ENCODE measurements at regions not wholly inside any gene's neighbourhood (a gene's known extent, or its start where the extent isn't known, plus 50 kb on each side); places are given as distances from the start of the nearest gene placed in this dataset.

DNA sequence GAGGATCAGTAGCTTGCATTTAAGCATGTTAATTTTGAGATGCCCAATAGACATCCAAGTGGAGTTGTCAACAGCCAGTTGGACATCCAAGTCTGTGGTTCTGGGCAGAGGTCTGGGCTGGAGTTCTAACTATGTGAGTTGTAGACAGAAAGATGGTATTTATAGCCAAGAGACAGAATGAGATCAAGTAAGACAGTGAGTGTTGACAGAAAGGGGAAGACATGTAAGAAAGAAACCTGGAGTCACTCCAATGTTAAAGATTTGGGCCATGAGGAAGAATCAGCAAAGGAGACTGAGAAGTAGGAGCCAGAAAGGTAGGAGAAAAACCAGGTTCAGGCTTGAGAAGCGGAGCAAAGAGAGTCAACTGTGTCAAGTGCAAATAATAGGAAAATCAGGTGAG lies 95.5 kb upstream of the PUM3 start:
- intact Hi-C loops (cut with DNase I): no loop called here
- DNase-seq (ENCODE audit: missing footprints): no peak
- no peak for ATAC-seq

DNA sequence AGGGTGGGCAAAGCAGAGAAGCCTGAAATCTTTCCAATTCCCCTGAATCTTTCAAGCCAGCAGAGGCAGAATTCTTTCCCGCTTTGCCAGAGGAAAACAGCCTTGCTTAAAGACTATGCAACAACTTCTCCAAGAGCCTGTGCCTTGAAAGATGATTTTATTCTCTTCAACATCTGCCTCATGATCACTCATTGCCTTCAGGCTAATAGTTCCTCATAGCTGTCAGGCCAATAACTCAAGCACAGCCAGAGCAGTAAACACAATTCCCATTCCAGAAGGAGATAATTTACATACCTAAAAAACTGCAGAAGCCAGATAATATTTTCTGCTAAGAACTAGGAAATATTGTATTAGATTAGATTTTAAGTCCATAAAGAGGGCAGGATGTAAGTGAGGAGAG lies 92.3 kb upstream of the PUM3 start:
- intact Hi-C loops (cut with DNase I): no loop called here
- DNase-seq (ENCODE audit: missing footprints) (no peak), ATAC-seq (no peak)

DNA sequence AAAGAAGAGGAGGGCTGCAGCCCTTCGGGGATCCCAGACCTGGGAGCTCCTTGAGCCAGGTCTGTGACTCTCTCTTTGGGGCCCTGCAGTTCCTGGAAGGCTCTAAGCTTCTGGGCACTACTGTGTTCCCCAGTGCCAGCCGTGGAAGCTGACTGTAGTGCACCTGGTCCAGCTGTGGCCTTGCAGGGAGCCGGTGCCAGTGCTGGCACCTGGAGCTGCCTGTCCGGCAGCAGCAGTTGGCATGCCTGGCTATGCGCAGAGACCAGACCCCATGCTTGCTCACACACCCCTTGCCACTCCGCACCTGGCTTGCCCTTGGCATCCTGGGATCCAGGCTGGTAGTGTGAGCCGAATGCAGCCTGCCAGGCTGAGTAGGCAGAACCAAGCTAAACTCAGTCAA lies 91.0 kb upstream of the PUM3 start:
- intact Hi-C loops (cut with DNase I): no loop called here
- no peak for ATAC-seq
- DNase-seq (ENCODE audit: missing footprints): no peak

DNA sequence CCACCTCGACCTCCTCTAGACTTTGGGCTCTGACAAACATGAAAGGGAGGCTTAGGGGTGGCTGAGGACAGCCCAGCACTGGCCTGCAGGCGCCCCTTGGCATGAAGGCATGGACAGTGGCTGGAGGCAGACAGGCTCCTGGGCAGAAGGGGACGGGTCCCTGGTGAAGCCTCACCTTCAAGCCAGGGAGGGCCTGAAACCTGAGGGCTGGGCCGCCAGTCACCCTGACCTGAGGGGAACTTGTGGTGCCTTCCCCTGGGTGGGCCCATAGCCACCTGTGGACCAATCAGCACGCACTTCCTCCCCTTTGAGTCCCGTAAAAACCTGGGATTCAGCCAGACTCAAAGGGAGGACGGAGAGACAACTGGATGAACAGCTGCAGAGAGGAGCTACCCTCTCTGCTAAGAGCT lies 90.4 kb upstream of the PUM3 start:
- no peak for DNase-seq (ENCODE audit: missing footprints)
- ATAC-seq: no peak
- intact Hi-C loops (cut with DNase I): no loop called here

DNA sequence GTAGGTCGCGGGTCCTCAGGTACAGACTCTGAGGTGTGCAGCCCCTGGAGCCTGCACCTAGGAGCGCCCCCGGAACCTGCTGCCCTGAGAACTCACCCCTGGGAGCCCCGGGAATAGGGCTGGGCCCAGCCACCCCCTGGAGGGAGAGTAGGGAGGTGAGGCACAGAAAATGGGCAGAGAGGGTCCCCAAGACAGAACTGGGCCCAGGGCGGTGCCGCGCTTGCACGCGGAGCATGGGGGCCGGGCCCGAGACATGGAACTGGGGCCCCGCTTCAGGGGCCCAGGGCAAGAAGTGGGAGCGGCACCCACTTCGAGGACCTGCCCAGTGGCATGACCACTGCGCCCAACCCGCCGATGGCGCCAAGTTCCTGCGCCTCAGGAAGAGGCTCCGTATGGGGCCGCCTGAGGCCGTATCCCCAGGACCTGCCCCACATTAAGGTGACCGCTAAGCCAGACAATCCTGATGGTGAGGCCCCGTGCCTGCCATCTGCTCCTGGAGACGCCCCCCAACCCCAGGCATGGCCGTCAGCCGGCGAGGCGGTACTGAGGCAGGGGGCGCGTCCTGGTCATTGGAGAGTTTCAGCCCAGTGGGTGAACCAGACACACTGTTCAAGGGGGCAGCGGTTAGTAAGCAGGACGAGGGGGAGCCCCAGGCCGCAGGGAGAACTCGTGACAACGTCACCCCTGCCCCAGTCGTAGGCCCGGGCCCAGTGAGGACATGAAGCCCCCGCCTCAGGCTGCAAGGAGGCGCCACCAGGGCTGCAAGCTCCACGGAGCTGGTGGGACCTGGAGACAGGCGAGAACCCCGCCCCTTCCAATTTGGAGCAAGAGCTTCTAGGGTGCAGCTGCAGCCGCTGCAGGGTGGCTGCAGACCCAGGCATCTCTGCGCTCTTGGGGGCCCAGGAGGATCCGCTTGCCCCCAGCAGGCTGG lies 89.5 kb upstream of the PUM3 start:
- no peak for ATAC-seq
- intact Hi-C loops (cut with DNase I): no loop called here

DNA sequence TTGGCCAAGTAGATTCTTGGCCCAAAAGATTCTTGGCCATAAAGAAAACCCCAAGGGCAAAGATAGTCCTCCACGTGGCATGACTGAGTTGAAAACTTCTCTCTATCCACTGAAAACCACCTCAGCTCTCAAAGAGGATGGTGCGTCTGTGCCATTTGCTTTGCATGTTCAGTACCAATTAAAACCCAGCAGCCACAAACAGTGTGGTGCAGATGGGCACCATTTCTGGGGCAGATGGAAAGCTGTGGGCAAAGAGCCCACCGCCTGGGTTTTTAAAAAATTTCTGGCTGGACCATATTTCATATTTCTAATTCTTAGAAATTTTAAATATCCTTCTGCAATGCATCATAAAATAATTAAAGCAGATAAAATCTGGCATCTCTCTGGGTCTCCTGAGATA lies 84.5 kb upstream of the PUM3 start:
- DNase-seq (ENCODE audit: missing footprints) (no peak), ATAC-seq (no peak)
- intact Hi-C loops (cut with DNase I): no loop called here

More for the DNA sequence above, 89.5 kb upstream of the PUM3 start:
- DNase-seq (ENCODE audit: missing footprints): no peak

DNA sequence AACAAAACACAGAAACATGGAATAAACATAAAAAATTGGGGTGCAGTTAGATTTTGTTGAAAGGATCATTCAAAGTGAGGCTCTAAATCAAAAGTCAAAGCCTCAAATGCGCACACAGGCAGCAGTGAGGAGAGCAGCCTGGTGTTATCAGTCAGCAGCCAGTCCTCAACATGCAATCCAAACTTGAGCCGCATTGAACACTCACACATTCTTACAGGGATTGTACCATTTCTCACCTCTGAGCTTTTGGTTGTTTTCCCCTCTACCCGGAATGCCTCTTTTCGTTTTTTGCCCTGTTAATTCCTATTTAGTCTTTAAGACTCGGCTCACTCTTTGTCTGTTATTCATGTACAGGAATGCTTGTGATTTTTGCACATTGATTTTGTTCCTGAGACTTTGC lies 81.1 kb upstream of the PUM3 start:
- intact Hi-C loops (cut with DNase I): no loop called here
- no peak for DNase-seq (ENCODE audit: missing footprints)
- no peak for ATAC-seq

DNA sequence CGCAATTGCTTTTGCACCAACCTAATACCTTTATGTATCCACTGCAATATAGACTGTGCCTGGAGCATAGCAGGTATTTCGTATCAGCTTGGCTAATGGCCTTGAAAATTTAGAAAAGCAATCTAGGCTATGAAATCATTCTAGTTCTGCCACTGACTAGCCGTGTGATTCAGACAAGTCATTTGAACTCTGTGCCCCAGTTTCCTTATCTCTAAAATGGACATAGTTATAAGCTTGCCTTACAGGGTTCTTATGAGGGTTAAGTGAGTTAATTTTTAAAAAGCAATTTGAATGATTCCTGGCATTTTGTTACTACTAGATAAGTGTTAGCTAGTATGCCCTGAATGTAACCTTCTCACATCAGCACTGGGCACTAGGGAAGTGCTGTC lies 80.5 kb upstream of the PUM3 start:
- DNase-seq (ENCODE audit: missing footprints) (no peak), ATAC-seq (no peak)
- intact Hi-C loops (cut with DNase I): no loop called here

DNA sequence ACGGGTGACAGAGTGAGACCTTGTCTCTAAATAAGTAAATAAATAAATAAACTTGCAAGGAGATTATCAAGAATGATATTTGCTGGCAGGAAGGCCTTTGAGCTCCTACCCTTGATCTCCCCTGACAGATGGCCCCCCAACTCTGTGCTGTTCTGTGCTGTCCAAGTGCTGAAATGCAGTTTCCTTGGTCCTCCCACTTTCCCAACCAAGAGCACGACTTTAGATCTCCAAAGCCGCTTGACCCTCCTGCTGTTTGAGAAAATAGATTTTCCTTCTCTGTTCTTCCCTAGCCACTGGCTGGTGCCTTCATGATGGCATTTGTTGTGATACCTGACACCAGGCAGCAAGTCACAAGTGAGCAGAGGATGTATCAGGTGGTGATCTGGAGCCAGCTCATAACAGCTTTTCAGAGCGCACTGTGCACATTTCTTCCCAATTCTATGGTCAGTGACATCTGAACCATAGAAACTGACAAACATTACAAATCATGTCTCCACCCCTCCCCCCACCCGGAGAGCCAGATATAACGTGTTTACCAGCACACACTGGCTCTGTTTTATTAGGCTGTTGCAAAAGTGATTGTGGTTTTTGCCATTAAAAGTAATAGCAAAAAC lies 80.0 kb upstream of the PUM3 start:
- no peak for DNase-seq (ENCODE audit: missing footprints)
- intact Hi-C loops (cut with DNase I): no loop called here
- no peak for ATAC-seq

DNA sequence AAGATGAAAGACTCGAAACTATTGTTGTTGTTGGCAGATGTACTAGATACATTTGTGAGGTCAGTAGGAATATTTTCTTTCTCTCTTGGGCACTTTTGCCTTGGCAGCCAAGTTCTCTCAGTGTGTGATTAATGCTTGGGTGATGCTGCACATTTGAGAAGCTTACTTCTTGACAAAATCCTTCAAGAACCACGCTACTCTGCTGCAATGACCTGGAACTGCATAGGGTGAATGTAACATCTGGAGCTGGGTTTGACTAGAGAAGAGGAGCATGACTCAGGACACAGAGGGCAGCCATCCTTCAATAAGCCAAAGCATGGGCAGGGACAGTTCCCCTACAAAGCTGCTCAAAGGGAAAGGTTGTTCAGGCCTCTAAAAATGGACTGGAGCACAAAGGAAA lies 75.5 kb upstream of the PUM3 start:
- DNase-seq (ENCODE audit: missing footprints) (no peak), ATAC-seq (no peak)
- intact Hi-C loops (cut with DNase I): no loop called here

DNA sequence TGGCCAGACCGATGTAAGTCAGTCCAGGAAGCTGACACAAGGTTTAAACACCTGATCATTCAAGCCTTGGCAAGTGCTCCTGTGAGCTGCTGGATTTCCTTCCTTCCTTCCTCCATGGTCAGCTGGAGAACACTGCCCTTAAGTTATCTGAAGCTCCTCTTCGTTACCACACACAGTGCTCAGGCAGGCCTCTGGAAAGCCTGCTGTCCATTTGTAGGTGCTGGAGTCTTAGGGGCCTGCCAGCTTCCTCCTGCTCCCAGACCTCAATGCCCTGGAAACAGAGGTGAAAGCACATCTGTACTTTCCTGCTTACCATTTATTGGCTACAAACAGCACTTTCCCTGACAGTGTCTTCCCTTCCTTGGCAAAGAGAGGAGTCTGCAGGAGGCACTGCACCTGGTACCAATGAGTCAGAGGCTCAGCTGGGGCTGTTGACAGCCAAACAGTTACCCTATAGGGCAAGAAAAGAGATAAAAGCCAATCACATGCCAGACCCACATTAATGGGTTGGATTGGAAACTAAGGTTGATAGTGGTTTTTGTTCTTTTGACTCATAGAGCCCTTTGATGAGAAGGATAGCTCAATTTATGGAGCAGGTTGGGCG lies 72.6 kb upstream of the PUM3 start:
- intact Hi-C loops (cut with DNase I): no loop called here
- ATAC-seq: no peak
- no peak for DNase-seq (ENCODE audit: missing footprints)

DNA sequence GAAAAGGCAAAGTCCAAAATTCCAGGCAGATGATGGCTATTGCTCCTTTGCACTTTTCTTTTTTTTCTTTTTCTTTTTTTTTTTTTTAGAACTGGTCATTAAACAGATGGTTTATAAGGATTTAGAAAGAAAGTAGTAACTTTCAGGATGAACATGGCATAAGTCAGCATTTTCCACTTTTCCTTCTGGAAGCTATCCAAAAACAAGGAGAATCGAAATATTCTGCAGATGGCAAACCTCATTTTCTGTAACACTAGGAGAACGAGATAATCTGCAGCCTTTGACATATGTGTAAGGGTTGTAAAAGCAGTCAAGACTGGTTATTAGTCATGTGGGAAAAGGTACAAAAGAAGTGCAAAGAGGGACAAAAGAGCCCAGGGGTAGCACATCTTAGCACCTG lies 69.1 kb upstream of the PUM3 start:
- no peak for ATAC-seq
- intact Hi-C loops (cut with DNase I): no loop called here
- DNase-seq (ENCODE audit: missing footprints): no peak

DNA sequence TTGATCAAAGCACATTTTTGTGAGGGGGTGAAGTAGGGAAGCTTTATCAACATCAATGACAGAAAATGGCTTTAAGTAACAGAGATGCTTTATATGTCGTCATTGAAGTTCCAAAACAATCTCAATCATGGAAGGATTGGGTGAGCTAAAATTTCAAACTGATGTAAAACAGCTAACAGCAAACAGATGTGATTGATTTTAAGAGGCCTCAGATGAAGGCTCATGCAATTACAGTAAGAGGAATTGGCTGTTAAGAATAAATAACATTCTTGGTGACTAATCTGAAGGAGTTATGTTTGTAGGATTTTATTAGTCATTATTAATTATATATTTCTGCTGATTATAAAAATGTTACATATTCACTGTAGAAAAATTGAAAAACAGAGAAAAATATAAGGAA lies 63.5 kb upstream of the PUM3 start:
- intact Hi-C loops (cut with DNase I): no loop called here
- ATAC-seq (no peak), DNase-seq (ENCODE audit: missing footprints) (no peak)

DNA sequence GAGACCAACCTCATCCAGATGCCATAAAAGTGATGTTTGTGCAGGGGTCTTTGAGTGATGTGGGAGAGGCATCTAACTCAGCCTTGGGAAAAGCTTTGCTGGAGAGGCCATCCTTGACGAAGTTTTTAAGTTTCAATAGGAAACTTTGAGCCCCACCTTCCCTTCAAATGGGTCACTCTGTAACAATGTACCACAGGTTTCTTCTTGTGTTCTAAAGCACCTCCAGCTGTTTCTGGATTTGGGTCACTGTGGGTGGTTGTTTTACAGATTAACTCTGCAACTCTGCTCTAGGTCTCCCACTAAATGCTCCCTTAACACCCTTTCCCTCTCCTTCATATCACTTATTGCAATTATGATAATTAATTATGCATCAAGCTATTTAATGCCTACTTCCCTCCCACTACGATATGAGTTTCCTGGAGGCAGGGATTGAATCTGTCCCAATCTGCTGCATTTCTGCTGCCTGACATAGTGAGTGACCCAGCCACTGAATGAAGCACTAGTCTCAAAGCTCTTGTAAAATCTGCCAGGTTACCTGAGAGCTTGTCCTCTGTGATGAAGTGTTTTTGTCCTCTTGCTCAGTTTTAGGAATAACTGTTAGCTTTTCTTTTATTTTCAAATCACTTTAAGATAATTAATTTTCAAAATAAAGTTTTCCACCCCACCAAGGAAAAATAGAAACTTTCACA lies 60.5 kb upstream of the PUM3 start:
- DNase-seq (ENCODE audit: missing footprints) (no peak), ATAC-seq (no peak)
- intact Hi-C loops (cut with DNase I): no loop called here
